GM12878 (cell line): ENCODE measurements at regions not wholly inside any gene's neighbourhood (a gene's known extent, or its start where the extent isn't known, plus 50 kb on each side); places are given as distances from the start of the nearest gene placed in this dataset.

Experiments used
- MYC ChIP-seq: IDR thresholded peaks from 2 replicates; pipeline ENCODE4 v1.6.1; 2011; ENCODE audit warnings: mild to moderate bottlenecking, low read length, moderate library complexity, inconsistent platforms; ENCODE audit not compliant: insufficient read depth, insufficient replicate concordance, insufficient read length, severe bottlenecking
- POLR2AphosphoS2 ChIP-seq: IDR thresholded peaks from 2 replicates; pipeline ENCODE4 v1.6.1; 2011; ENCODE audit warnings: low read depth, mild to moderate bottlenecking, low read length, improper control_type of control experiment, moderate library complexity
- SPI1 ChIP-seq: IDR thresholded peaks from 2 replicates; pipeline ENCODE4 v1.6.1; 2011; ENCODE audit warnings: low read depth, mild to moderate bottlenecking, low read length, moderate library complexity, borderline replicate concordance; ENCODE audit not compliant: insufficient read depth
- ZNF274 ChIP-seq: IDR thresholded peaks from one replicate; pipeline ENCODE4 v1.8.0; 2011; ENCODE audit not compliant: insufficient read length, insufficient read depth
- TF ChIP-seq, protein P1 (sequence below), 3 experiments: IDR thresholded peaks in 2 of 3; conservative IDR thresholded peaks in 1 of 3; 2 replicates each; pipeline ENCODE4 v1.5.1; 2011; ENCODE audit warnings: low read depth in 3 of 3, low read length in 3 of 3, mild to moderate bottlenecking in 3 of 3, control low read depth in 2 of 3, moderate library complexity in 2 of 3, inconsistent platforms in 1 of 3, mixed read lengths in 1 of 3; ENCODE audit not compliant: control insufficient read depth in 2 of 3, insufficient read depth in 1 of 3; ENCODE audit errors: extremely low read depth in 1 of 3

DNA sequence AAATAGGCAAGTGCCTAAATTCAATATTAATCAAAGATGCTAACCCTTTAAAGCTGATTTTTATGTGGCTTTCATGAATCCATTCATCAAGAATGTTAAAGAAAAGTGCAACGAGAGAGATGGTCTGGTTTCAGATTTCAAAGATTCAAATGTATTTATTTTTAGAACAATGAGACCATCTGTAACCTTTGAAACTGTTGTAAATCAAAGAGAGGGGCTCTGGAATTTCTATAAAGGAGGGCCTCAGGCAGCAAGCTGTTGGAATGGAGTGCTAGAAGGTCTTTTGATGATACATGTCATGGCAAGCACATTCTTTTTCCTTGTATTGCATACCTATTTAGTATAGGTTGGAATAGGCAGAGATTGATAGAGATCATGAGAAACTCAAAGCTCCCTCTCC, 433.0 kb downstream of the LRIG3 start:
- TF ChIP-seq MYC (no peak), ZNF274 (no peak), POLR2AphosphoS2 (no peak), SPI1 (no peak)
- TF ChIP-seq, protein P1, sequence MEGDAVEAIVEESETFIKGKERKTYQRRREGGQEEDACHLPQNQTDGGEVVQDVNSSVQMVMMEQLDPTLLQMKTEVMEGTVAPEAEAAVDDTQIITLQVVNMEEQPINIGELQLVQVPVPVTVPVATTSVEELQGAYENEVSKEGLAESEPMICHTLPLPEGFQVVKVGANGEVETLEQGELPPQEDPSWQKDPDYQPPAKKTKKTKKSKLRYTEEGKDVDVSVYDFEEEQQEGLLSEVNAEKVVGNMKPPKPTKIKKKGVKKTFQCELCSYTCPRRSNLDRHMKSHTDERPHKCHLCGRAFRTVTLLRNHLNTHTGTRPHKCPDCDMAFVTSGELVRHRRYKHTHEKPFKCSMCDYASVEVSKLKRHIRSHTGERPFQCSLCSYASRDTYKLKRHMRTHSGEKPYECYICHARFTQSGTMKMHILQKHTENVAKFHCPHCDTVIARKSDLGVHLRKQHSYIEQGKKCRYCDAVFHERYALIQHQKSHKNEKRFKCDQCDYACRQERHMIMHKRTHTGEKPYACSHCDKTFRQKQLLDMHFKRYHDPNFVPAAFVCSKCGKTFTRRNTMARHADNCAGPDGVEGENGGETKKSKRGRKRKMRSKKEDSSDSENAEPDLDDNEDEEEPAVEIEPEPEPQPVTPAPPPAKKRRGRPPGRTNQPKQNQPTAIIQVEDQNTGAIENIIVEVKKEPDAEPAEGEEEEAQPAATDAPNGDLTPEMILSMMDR (IDR thresholded peaks at IDR 0.05 in 2 of 3, conservative IDR thresholded peaks at IDR 0.05 in 1 of 3; ENCODE audit: control insufficient read depth in 2 of 3, extremely low read depth in 1 of 3, insufficient read depth in 1 of 3, low read depth in 3 of 3, low read length in 3 of 3): no peak
